ENCODE measurements at regions not wholly inside any gene's neighbourhood (a gene's known extent, or its start where the extent isn't known, plus 50 kb on each side); places are given as distances from the start of the nearest gene placed in this dataset.

GRCh38 chr11:70810681-70811080, 412.4 kb downstream of the CTTN start:
- Histone ChIP-seq H3K9me3 (ENCODE audit: insufficient read depth, low read length) (no peaks in the 10 kb centered on the region), H3K9ac (ENCODE audit: low read length) (no peak overlapping the region), H3K4me2 (ENCODE audit: low read depth, low read length, poor library complexity, severe bottlenecking) (no peak overlapping the region), H4K20me1 (ENCODE audit: low read depth, low read length) (no peaks in the 10 kb centered on the region), H2AFZ (ENCODE audit: low read depth, low read length, severe bottlenecking) (no peak overlapping the region), H3K79me2 (ENCODE audit: insufficient read depth, low read length) (no peaks in the 10 kb centered on the region), H3K9me2 (replicated peaks; ENCODE audit: insufficient read depth, low read length) (no peaks in the 10 kb centered on the region), H3K36me3 (ENCODE audit: low read length) (no peaks in the 10 kb centered on the region), H3K4me3 (ENCODE audit: insufficient read depth, low read length, poor library complexity, severe bottlenecking) (no peak overlapping the region), H3K27ac (ENCODE audit: low read depth, low read length) (no peak overlapping the region), H3F3A (ENCODE audit: insufficient read depth) (no peaks in the 10 kb centered on the region), H3K27me3 (ENCODE audit: low read length) (no peaks in the 10 kb centered on the region)
- TF ChIP-seq EZH2phosphoT487 (conservative IDR thresholded peaks at IDR 0.05; ENCODE audit: low read length) = no peak
- no peak for TF ChIP-seq CTCF (IDR thresholded peaks at IDR 0.05; ENCODE audit: insufficient read depth, low read length, poor library complexity, severe bottlenecking)

GRCh38 chr11:70811483-70811882, 413.2 kb downstream of the CTTN start:
- Histone ChIP-seq H3K9me2 (replicated peaks; ENCODE audit: insufficient read depth, low read length) (no peaks in the 10 kb centered on the region), H3K79me2 (ENCODE audit: insufficient read depth, low read length) (no peaks in the 10 kb centered on the region), H3K9me3 (ENCODE audit: insufficient read depth, low read length) (no peaks in the 10 kb centered on the region), H3K27ac (ENCODE audit: low read depth, low read length) (no peak overlapping the region), H3K9ac (ENCODE audit: low read length) (no peak overlapping the region), H3F3A (ENCODE audit: insufficient read depth) (no peaks in the 10 kb centered on the region), H3K4me2 (ENCODE audit: low read depth, low read length, poor library complexity, severe bottlenecking) (no peak overlapping the region), H2AFZ (ENCODE audit: low read depth, low read length, severe bottlenecking) (no peak overlapping the region), H3K36me3 (ENCODE audit: low read length) (no peaks in the 10 kb centered on the region), H3K4me3 (ENCODE audit: insufficient read depth, low read length, poor library complexity, severe bottlenecking) (no peak overlapping the region), H4K20me1 (ENCODE audit: low read depth, low read length) (no peaks in the 10 kb centered on the region), H3K27me3 (ENCODE audit: low read length) (no peaks in the 10 kb centered on the region)
- TF ChIP-seq EZH2phosphoT487 (conservative IDR thresholded peaks at IDR 0.05; ENCODE audit: low read length) (no peak), CTCF (IDR thresholded peaks at IDR 0.05; ENCODE audit: insufficient read depth, low read length, poor library complexity, severe bottlenecking) (no peak)

- Histone ChIP-seq H3K4me2 (ENCODE audit: low read depth, low read length, poor library complexity, severe bottlenecking) (no peak overlapping the region), H3K4me3 (ENCODE audit: insufficient read depth, low read length, poor library complexity, severe bottlenecking) (no peak overlapping the region), H3K27me3 (ENCODE audit: low read length) (no peaks in the 10 kb centered on the region), H4K20me1 (ENCODE audit: low read depth, low read length) (no peaks in the 10 kb centered on the region), H3K27ac (ENCODE audit: low read depth, low read length) (no peak overlapping the region), H3F3A (ENCODE audit: insufficient read depth) (no peaks in the 10 kb centered on the region), H3K9ac (ENCODE audit: low read length) (no peak overlapping the region), H3K79me2 (ENCODE audit: insufficient read depth, low read length) (no peaks in the 10 kb centered on the region), H2AFZ (ENCODE audit: low read depth, low read length, severe bottlenecking) (no peak overlapping the region), H3K36me3 (ENCODE audit: low read length) (no peaks in the 10 kb centered on the region), H3K9me2 (replicated peaks; ENCODE audit: insufficient read depth, low read length) (no peaks in the 10 kb centered on the region), H3K9me3 (ENCODE audit: insufficient read depth, low read length) (no peaks in the 10 kb centered on the region)
- TF ChIP-seq CTCF (IDR thresholded peaks at IDR 0.05; ENCODE audit: insufficient read depth, low read length, poor library complexity, severe bottlenecking) = no peak
- no peak for TF ChIP-seq EZH2phosphoT487 (conservative IDR thresholded peaks at IDR 0.05; ENCODE audit: low read length)
Measured at GRCh38 chr11:70811915-70812314, 413.6 kb downstream of the CTTN start.
